ENCODE measurements at regions not wholly inside any gene's neighbourhood (a gene's known extent, or its start where the extent isn't known, plus 50 kb on each side); places are given as distances from the start of the nearest gene placed in this dataset.
"Not testable (repeated sequence)": the region's sequence is repeated elsewhere in the genome, so short reads cannot be mapped to it uniquely, and the experiment has no call there.

GRCh38 chr3:185995352-185995751 lies 57.5 kb upstream of the TRA2B start:
- DNase-seq: no peak

DNA sequence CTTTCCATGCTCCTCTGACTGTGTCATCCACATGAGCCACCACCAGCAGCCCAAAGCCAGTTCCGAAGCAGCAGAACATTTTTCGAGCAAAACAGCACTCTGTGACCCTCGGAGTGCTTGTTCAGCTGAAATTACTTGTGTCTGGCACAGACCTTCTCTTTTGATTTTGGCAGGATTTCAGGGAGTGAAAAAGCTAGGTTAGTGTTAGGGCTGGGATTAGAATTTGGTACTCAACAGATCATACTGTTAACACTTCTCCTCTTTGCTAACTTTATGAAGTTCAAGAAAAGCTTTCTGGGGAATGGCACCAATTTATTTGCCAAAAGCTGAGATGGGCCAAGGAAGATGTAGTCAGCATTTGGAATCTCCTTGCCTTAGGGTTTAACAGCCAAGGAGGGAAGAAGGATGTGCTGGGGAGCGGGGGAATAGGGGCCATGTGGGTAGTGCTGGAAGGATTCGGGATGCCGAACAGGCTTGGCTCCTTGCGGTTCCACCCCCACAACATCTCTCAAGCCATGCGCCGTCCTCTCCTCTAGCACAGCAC lies 55.1 kb upstream of the TRA2B start:
- DNase-seq: peak; percentile 14

- not testable (repeated sequence) for DNase-seq
Measured at GRCh38 chr3:185990995-185991394, 53.2 kb upstream of the TRA2B start.

DNA sequence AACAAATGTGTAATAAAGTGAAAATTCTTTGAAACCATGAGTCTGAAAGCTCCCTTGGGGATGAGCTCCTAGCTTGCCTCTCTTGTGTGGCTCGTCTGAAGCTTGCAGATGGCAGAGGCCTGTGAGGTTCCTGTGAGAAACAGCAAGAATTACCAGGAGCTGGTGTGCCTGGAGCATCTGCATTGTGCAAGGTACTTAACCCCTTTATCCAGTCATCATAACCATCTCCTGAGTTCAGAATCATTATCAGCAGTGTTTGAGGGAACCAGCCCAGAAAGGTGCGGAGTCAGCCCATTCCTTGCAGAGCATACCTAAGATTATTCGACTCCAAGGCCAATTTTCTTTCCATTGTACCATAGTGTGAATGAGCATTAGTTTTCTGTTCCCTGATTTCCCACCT lies 51.7 kb upstream of the TRA2B start:
- no peak for DNase-seq

GRCh38 chr3:185988816-185989175 lies 51.0 kb upstream of the TRA2B start:
- no peak for DNase-seq

DNA sequence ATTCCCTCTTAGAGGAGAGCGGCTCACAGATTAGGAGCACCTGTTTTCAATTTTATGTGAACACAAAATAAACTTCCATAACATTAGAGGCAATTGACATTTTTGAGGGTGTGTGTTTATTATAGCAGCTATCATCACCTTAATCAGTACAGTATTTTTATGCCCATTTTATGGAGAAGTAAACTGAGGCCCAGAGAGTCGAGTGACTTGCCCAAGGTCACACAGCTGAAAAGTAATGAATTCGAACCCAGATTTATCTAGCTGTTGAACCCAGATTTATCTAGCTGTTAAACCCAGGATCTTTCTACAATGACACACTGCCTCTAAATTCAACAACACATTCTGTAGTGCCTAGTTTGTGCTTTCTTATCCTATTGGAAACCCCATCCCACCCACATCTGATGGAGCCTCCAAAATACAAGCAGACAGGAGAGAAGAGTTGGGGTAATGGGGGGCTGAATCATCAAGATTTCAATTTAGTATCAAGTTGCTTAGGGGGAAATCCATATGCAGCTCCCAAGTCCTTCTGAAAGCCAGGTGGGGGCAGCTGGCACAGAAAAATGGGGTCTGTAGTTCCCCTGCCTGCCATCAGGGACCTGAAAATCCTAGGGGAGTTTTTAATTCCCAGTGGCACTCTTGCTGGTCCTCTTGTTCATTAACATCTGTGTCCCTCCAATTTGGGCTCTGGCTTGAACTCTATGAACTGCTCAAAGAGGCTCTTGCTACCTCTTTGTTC lies 50.4 kb upstream of the TRA2B start:
- no peak for DNase-seq

Measured in hindlimb muscle (tissue), 1 donor.